H1 (cell line): ENCODE measurements at regions not wholly inside any gene's neighbourhood (a gene's known extent, or its start where the extent isn't known, plus 50 kb on each side); places are given as distances from the start of the nearest gene placed in this dataset.

Source experiments
- CTCF ChIA-PET: fragments of 300-600 bp; sonication (Branson Sonifier 250); formaldehyde crosslinking; loops from one replicate; lab custom pipeline; 2021; ENCODE audit not compliant: partially characterized antibody; lab: Charles Lee
- POLR2A ChIA-PET: fragments of 300-600 bp; sonication (Branson Sonifier 250); formaldehyde crosslinking; loops from one replicate; lab custom pipeline; 2021; ENCODE audit warnings: inconsistent platforms; ENCODE audit not compliant: partially characterized antibody; lab: Charles Lee
- DNase-seq, 2 experiments: peaks; one replicate each; pipeline versions ENCODE4 v3.0.0 to v3.0.0-alpha.2; 2010 to 2022; ENCODE audit warnings: low spot score in 2 of 2, low read depth in 1 of 2, mixed read lengths in 1 of 2
- FAIRE-seq: peaks from 2 replicates; lab custom pipeline; 2011; peaks lifted over from hg19 to GRCh38; lab: Jason Lieb, UNC
- H2AFZ ChIP-seq: 2 replicates; pipeline ENCODE4 v1.8.1; 2012; ENCODE audit warnings: low read length, inconsistent platforms
- H2AK5ac ChIP-seq: 2 replicates; pipeline ENCODE4 v1.6.1; 2013; ENCODE audit warnings: low read depth, low read length
- H2BK120ac ChIP-seq: replicated peaks from 2 replicates; pipeline ENCODE3; 2013; ENCODE audit warnings: low read depth, low read length, inconsistent platforms
- H2BK12ac ChIP-seq: 2 replicates; pipeline ENCODE4 v1.6.1; 2013; ENCODE audit warnings: low read depth, low read length
- H2BK15ac ChIP-seq: 2 replicates; pipeline ENCODE4 v1.6.1; 2013; ENCODE audit warnings: low read length
- H2BK20ac ChIP-seq: 2 replicates; pipeline ENCODE4 v1.6.1; 2013; ENCODE audit warnings: low read length
- H2BK5ac ChIP-seq: 2 replicates; pipeline ENCODE4 v1.6.1; 2013; ENCODE audit warnings: low read depth, low read length
- H3K14ac ChIP-seq: 2 replicates; pipeline ENCODE4 v1.6.1; 2013; ENCODE audit warnings: inconsistent platforms; ENCODE audit not compliant: insufficient read length
- H3K18ac ChIP-seq: 2 replicates; pipeline ENCODE4 v1.6.1; 2013; ENCODE audit warnings: low read length; ENCODE audit errors: extremely low read depth
- H3K23ac ChIP-seq: 2 replicates; pipeline ENCODE4 v1.6.1; 2013; ENCODE audit warnings: inconsistent platforms; ENCODE audit not compliant: insufficient read length
- H3K23me2 ChIP-seq: 2 replicates; pipeline ENCODE4 v1.6.1; 2013; ENCODE audit warnings: low read depth, low read length
- H3K27ac ChIP-seq: 2 replicates; pipeline ENCODE4 v1.6.1; 2011; ENCODE audit warnings: low read depth, low read length, inconsistent platforms
- H3K27me3 ChIP-seq, 4 experiments: replicated peaks in 1 of 4; 1 replicate in 1 of 4; 2 replicates in 3 of 4; pipeline versions ENCODE4 v1.6.1 to v1.8.1; 2011 to 2013; ENCODE audit warnings: low read length in 3 of 4, mild to moderate bottlenecking in 3 of 4, inconsistent platforms in 2 of 4, mixed read lengths in 2 of 4, moderate library complexity in 1 of 4; ENCODE audit not compliant: control insufficient read depth in 3 of 4, insufficient read depth in 3 of 4; ENCODE audit errors: extremely low read depth in 1 of 4
- H3K36me3 ChIP-seq, 4 experiments: 2 replicates each; pipeline versions ENCODE4 v1.6.1 to v1.8.1; 2011 to 2013; ENCODE audit warnings: mild to moderate bottlenecking in 4 of 4, low read length in 3 of 4, moderate library complexity in 2 of 4, control low read depth in 1 of 4, inconsistent platforms in 1 of 4; ENCODE audit not compliant: insufficient read depth in 4 of 4, control insufficient read depth in 2 of 4
- H3K4ac ChIP-seq: replicated peaks from 2 replicates; pipeline ENCODE3; 2013; ENCODE audit warnings: low read length, low read depth, mixed read lengths, inconsistent platforms; ENCODE audit not compliant: insufficient read length
- H3K4me1 ChIP-seq, 4 experiments: replicated peaks in 1 of 4; 1 replicate in 1 of 4; 2 replicates in 3 of 4; pipeline versions ENCODE4 v1.6.1 to v1.8.1; 2011 to 2013; ENCODE audit warnings: low read length in 3 of 4, inconsistent platforms in 2 of 4, mixed read lengths in 1 of 4; ENCODE audit not compliant: insufficient read depth in 4 of 4, control insufficient read depth in 3 of 4
- H3K4me2 ChIP-seq, 2 experiments: 2 replicates each; pipeline versions ENCODE4 v1.6.1 to v1.8.1; 2011 to 2013; ENCODE audit warnings: low read depth in 2 of 2, low read length in 2 of 2, control low read depth in 1 of 2, inconsistent platforms in 1 of 2, mild to moderate bottlenecking in 1 of 2; ENCODE audit not compliant: insufficient read depth in 1 of 2
- H3K4me3 ChIP-seq, 4 experiments: fragments of 200-600, 300-600 bp in 1 of 4; sonication (generic), shearing (Covaris generic), sonication (Bioruptor Twin) in 1 of 4; 2 replicates each; pipeline versions ENCODE4 v1.5.1 to v1.8.1; 2011 to 2016; ENCODE audit warnings: low read length in 4 of 4, low read depth in 3 of 4, control low read depth in 2 of 4, inconsistent platforms in 2 of 4, mild to moderate bottlenecking in 2 of 4, mixed read lengths in 1 of 4, moderate library complexity in 1 of 4; ENCODE audit not compliant: insufficient read depth in 2 of 4; ENCODE audit errors: extremely low read depth in 1 of 4
- H3K56ac ChIP-seq: replicated peaks from 2 replicates; pipeline ENCODE3; 2013; ENCODE audit warnings: low read depth, mild to moderate bottlenecking, mixed read lengths, low read length, inconsistent platforms; ENCODE audit not compliant: insufficient read length
- H3K79me1 ChIP-seq: 2 replicates; pipeline ENCODE4 v1.6.1; 2013; ENCODE audit warnings: low read depth, low read length, control low read depth
- H3K79me2 ChIP-seq, 2 experiments: 2 replicates each; pipeline versions ENCODE4 v1.6.1 to v1.8.1; 2012 to 2013; ENCODE audit warnings: low read length in 2 of 2, mild to moderate bottlenecking in 2 of 2, inconsistent platforms in 1 of 2; ENCODE audit not compliant: insufficient read depth in 2 of 2, control insufficient read depth in 1 of 2
- H3K9ac ChIP-seq, 4 experiments: replicated peaks in 1 of 4; 1 replicate in 1 of 4; 2 replicates in 3 of 4; pipeline versions ENCODE4 v1.6.1 to v1.8.1; 2011 to 2013; ENCODE audit warnings: low read depth in 3 of 4, low read length in 3 of 4, control low read depth in 2 of 4, mild to moderate bottlenecking in 2 of 4, moderate library complexity in 2 of 4, inconsistent platforms in 1 of 4; ENCODE audit errors: extremely low read depth in 1 of 4
- H3K9me3 ChIP-seq, 2 experiments: 2 replicates each; pipeline versions ENCODE4 v1.6.1 to v1.8.1; 2012 to 2013; ENCODE audit warnings: mild to moderate bottlenecking in 2 of 2, moderate library complexity in 2 of 2, control low read depth in 1 of 2, inconsistent platforms in 1 of 2, low read depth in 1 of 2, low read length in 1 of 2, mixed read lengths in 1 of 2; ENCODE audit not compliant: insufficient read depth in 2 of 2
- H4K20me1 ChIP-seq, 2 experiments: replicated peaks in 1 of 2; 2 replicates each; pipeline versions ENCODE3 to v1.8.1; 2011 to 2013; ENCODE audit warnings: inconsistent platforms in 2 of 2, low read length in 2 of 2, mild to moderate bottlenecking in 1 of 2; ENCODE audit not compliant: insufficient read depth in 2 of 2, control insufficient read depth in 1 of 2
- H4K5ac ChIP-seq: 2 replicates; pipeline ENCODE4 v1.6.1; 2013; ENCODE audit warnings: low read length, low read depth, mixed read lengths, inconsistent platforms; ENCODE audit not compliant: insufficient read length
- H4K8ac ChIP-seq: 2 replicates; pipeline ENCODE4 v1.8.0; 2013; ENCODE audit warnings: mild to moderate bottlenecking, moderate library complexity, low read length, inconsistent platforms; ENCODE audit not compliant: insufficient read depth; ENCODE audit errors: extremely low read depth
- H4K91ac ChIP-seq: replicated peaks from 2 replicates; pipeline ENCODE3; 2013; ENCODE audit warnings: low read length, mixed read lengths, inconsistent platforms; ENCODE audit not compliant: insufficient read length
- BACH1 ChIP-seq: IDR thresholded peaks from 2 replicates; pipeline ENCODE4 v1.6.1; 2012; ENCODE audit warnings: low read length, improper control_type of control experiment
- BCL11A ChIP-seq, 2 experiments: IDR thresholded peaks; one replicate each; pipeline ENCODE4 v1.6.1; 2011; ENCODE audit warnings: low read depth in 2 of 2, low read length in 2 of 2, mild to moderate bottlenecking in 2 of 2
- BRCA1 ChIP-seq: IDR thresholded peaks from 2 replicates; pipeline ENCODE4 v1.6.1; 2012; ENCODE audit warnings: low read depth, low read length, improper control_type of control experiment
- CBX8 ChIP-seq: fragments of 300-800, 300-1000 bp; sonication (generic); IDR thresholded peaks from 2 replicates; pipeline ENCODE4 v1.7.1; 2016; ENCODE audit warnings: low read depth, low read length, borderline replicate concordance
- CHD1 ChIP-seq: IDR thresholded peaks from 2 replicates; pipeline ENCODE4 v1.6.1; 2012; ENCODE audit warnings: low read depth, low read length, improper control_type of control experiment
- EGR1 ChIP-seq: IDR thresholded peaks from 2 replicates; pipeline ENCODE4 v1.6.1; 2011; ENCODE audit warnings: low read depth, low read length, borderline replicate concordance
- FOSL1 ChIP-seq: IDR thresholded peaks from 2 replicates; pipeline ENCODE4 v1.6.1; 2011; ENCODE audit warnings: mild to moderate bottlenecking, low read depth, low read length, moderate library complexity; ENCODE audit not compliant: insufficient read depth
- GTF2F1 ChIP-seq: IDR thresholded peaks from 2 replicates; pipeline ENCODE4 v1.6.1; 2012; ENCODE audit warnings: low read depth, low read length, improper control_type of control experiment, borderline replicate concordance
- POLR2AphosphoS5 ChIP-seq: IDR thresholded peaks from 2 replicates; pipeline ENCODE4 v1.6.1; 2011; ENCODE audit warnings: low read depth, low read length
- RNF2 ChIP-seq: fragments of 200-900, 300-1000 bp; sonication (generic); IDR thresholded peaks from 2 replicates; pipeline ENCODE4 v1.7.1; 2016; ENCODE audit warnings: borderline replicate concordance, low read depth, mild to moderate bottlenecking, antibody characterized with exemption, low read length; ENCODE audit not compliant: poor library complexity, severe bottlenecking; ENCODE audit errors: missing control alignments
- RXRA ChIP-seq: IDR thresholded peaks from 2 replicates; pipeline ENCODE4 v1.6.1; 2011; ENCODE audit warnings: low read depth, mild to moderate bottlenecking, low read length, moderate library complexity; ENCODE audit not compliant: insufficient read depth
- SIRT6 ChIP-seq: IDR thresholded peaks from one replicate; pipeline ENCODE4 v1.7.1; 2012; ENCODE audit warnings: low read length, inconsistent platforms
- TAF7 ChIP-seq: optimal IDR thresholded peaks from 2 replicates; pipeline ENCODE3; 2011; ENCODE audit warnings: low read depth, mild to moderate bottlenecking, inconsistent platforms, low read length, moderate library complexity, borderline replicate concordance
- TCF12 ChIP-seq: IDR thresholded peaks from 2 replicates; pipeline ENCODE4 v1.6.1; 2011; ENCODE audit warnings: low read depth, mild to moderate bottlenecking, low read length
- WGBS, 2 experiments: shearing (Covaris generic) in 1 of 2; methylation state at CpG; one replicate each; pipeline versions ENCODE4 v1.1.6 to v1.1.7; 2013 to 2015; ENCODE audit warnings: low lambda C conversion rate in 2 of 2, mixed read lengths in 2 of 2, inconsistent platforms in 1 of 2, low coverage in 1 of 2, missing lambda C conversion rate in 1 of 2; ENCODE audit not compliant: insufficient replicate concordance in 2 of 2, insufficient coverage in 1 of 2, insufficient read length in 1 of 2; ENCODE audit errors: extremely low coverage in 1 of 2, missing lambda C conversion rate in 1 of 2; 5-methylcytosine and 5-hydroxymethylcytosine counted together
- TF ChIP-seq, protein P1 (sequence below): IDR thresholded peaks from 2 replicates; pipeline ENCODE4 v1.6.1; 2012; ENCODE audit warnings: inconsistent platforms

DNA sequence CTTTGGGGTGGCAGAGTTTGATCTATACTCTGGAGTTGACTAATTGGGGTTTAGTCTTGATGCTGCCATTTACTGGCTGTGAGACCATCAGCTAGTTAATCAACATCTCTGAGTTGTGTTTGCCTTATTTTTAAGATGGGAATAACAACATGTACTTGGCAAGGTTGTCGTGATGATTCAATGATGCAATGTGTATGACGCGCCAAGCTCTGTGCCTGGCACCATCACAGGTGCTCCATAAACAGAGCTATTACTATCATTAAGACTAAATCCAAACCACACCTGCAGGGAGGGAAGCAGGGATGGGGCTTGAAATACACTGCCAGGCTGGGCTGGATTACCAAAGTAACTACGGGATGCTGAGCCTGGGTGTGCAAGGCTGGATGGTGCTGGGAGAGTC, 60.1 kb upstream of the E2F3 start:
- no peak for DNase-seq
- Histone ChIP-seq H3K79me1 (no peaks in the 10 kb centered on the region), H3K79me2 (no peaks in the 10 kb centered on the region), H3K14ac (no peak overlapping the region), H2AK5ac (no peak overlapping the region), H4K8ac (no peak overlapping the region), H3K23ac (no peak overlapping the region), H3K18ac (no peak overlapping the region), H3K9ac (no peak overlapping the region), H2BK120ac (no peak overlapping the region), H3K56ac (no peak overlapping the region), H2BK15ac (no peak overlapping the region), H3K36me3 (no peaks in the 10 kb centered on the region), H2BK20ac (no peak overlapping the region; the same call in 1 of the 2 replicates), H3K27ac (no peak overlapping the region), H2BK5ac (no peak overlapping the region), H2AFZ (no peak overlapping the region), H3K4me2 (no peak overlapping the region), H3K4me3 (no peak overlapping the region), H3K9me3 (no peaks in the 10 kb centered on the region), H3K4me1 (no peaks in the 10 kb centered on the region), H4K5ac (no peak overlapping the region), H3K27me3 (no peaks in the 10 kb centered on the region), H4K91ac (no peak overlapping the region), H2BK12ac (no peak overlapping the region), H3K4ac (no peak overlapping the region), H4K20me1 (no peaks in the 10 kb centered on the region), H3K23me2 (no peaks in the 10 kb centered on the region)
- no peak for FAIRE-seq
- CTCF ChIA-PET: interaction anchor here (1.2 to 1.9 kb wide), 2 partner anchors 14 to 187 kb away, joined by 4 to 8 read pairs; no protein-coding TSS in a partner anchor
- WGBS, 2 experiments: 92% methylated on average over 4 of the region's 4 CpGs; no CpG with 5 or more reads in 1 of the 2 experiments
- POLR2A ChIA-PET: interaction anchor here (0.7 kb wide), 1 partner anchor 62 kb away, joined by 4 read pairs; no protein-coding TSS in a partner anchor
- TF ChIP-seq TCF12: no peak
- TF ChIP-seq POLR2AphosphoS5: no peak
- no peak for TF ChIP-seq BACH1
- no peak for TF ChIP-seq GTF2F1
- TF ChIP-seq SIRT6: no peak
- TF ChIP-seq CHD1: no peak
- TF ChIP-seq CBX8: no peak
- no peak for TF ChIP-seq EGR1
- TF ChIP-seq RNF2: no peak
- TF ChIP-seq FOSL1: no peak
- no peak for TF ChIP-seq RXRA
- TF ChIP-seq BRCA1: no peak
- TF ChIP-seq, protein P1, sequence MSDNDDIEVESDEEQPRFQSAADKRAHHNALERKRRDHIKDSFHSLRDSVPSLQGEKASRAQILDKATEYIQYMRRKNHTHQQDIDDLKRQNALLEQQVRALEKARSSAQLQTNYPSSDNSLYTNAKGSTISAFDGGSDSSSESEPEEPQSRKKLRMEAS: no peak
- no peak for TF ChIP-seq TAF7
- TF ChIP-seq BCL11A (IDR thresholded peaks at IDR 0.05; ENCODE audit: low read depth in 2 of 2, low read length in 2 of 2): no peak
